Lung (tissue), 11 donors: ENCODE measurements at regions not wholly inside any gene's neighbourhood (a gene's known extent, or its start where the extent isn't known, plus 50 kb on each side); places are given as distances from the start of the nearest gene placed in this dataset.

Source experiments
- ATAC-seq: fragments of 200-7000 bp; cut with Tn5 transposase; one replicate; pipeline ENCODE4 v1.9.1; 2020; ENCODE audit warnings: moderate number of reproducible peaks; ENCODE audit not compliant: insufficient read depth, low FRiP score
- DNase-seq, 3 donors: peaks; one replicate each; pipeline ENCODE4 v3.0.0-alpha.2; 2013 to 2017
- H3K27ac ChIP-seq, 2 donors: one replicate each; pipeline ENCODE4 v1.5.1; 2013; ENCODE audit warnings: mild to moderate bottlenecking in 2 of 2, moderate library complexity in 2 of 2, control low read depth in 1 of 2, inconsistent platforms in 1 of 2, low read depth in 1 of 2, low read length in 1 of 2
- H3K27me3 ChIP-seq, 3 donors: one replicate each; pipeline ENCODE4 v1.5.1; 2013; ENCODE audit warnings: low read length in 2 of 3; ENCODE audit not compliant: control insufficient read depth in 3 of 3, insufficient read depth in 3 of 3
- H3K36me3 ChIP-seq, 4 donors: one replicate each; pipeline ENCODE4 v1.5.1; 2013; ENCODE audit warnings: low read length in 4 of 4, mild to moderate bottlenecking in 1 of 4, moderate library complexity in 1 of 4; ENCODE audit not compliant: control insufficient read depth in 4 of 4, insufficient read depth in 4 of 4
- H3K4me1 ChIP-seq, 5 donors: one replicate each; pipeline ENCODE4 v1.5.1; 2013; ENCODE audit warnings: low read length in 5 of 5, mild to moderate bottlenecking in 2 of 5, moderate library complexity in 1 of 5; ENCODE audit not compliant: control insufficient read depth in 5 of 5, insufficient read depth in 5 of 5
- H3K4me3 ChIP-seq: one replicate; pipeline ENCODE4 v1.5.1; 2013; ENCODE audit warnings: mild to moderate bottlenecking, control low read depth, moderate library complexity
- H3K9ac ChIP-seq, 2 donors: one replicate each; pipeline ENCODE4 v1.5.1; 2013; ENCODE audit warnings: low read length in 2 of 2, control low read depth in 1 of 2; ENCODE audit not compliant: insufficient read depth in 1 of 2
- H3K9me3 ChIP-seq, 4 donors: one replicate each; pipeline ENCODE4 v1.5.1; 2013; ENCODE audit warnings: low read length in 3 of 4, mild to moderate bottlenecking in 1 of 4, moderate library complexity in 1 of 4; ENCODE audit not compliant: control insufficient read depth in 4 of 4, insufficient read depth in 3 of 4
- WGBS, 2 donors: extraction: QIAGEN DNeasy Blood & Tissue Kit; methylation state at CpG; one replicate each; pipeline ENCODE4 v1.1.7; 2013; 5-methylcytosine and 5-hydroxymethylcytosine counted together
- TF ChIP-seq, protein P1 (sequence below): IDR thresholded peaks from 2 replicates; pipeline ENCODE4 v1.5.1; 2012; ENCODE audit warnings: mild to moderate bottlenecking; ENCODE audit errors: control extremely low read depth, extremely low read depth
- donor health status: control.
- donor health status: control.
- donor health status: Bipolar disorder and iron deficiency.
- donor health status: healthy.
- donor health status: DM: yes; HTN: yes; CAD: no.

DNA sequence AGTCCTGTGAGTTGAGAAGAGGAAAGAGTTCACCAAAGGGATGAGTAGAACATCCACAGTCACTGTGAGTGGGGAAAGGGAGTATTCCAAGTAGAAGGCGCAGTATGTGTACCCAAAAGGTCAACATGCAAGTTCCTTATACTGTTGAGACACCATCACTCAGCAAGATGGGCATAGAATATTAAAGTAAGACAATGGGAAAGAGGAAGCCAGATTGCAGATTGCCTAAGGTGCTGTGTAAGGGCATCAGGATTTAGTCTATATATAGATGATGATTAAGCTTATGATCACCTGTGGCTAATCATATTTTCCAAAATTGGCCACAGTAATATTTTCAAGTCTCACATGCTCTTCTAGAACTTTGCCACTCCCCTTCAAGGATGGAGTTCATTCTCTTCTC lies 120.1 kb upstream of the CAMK1G start:
- no peak overlapping the region for H3K4me3 ChIP-seq
- no peak for DNase-seq
- H3K36me3 ChIP-seq = no peaks in the 10 kb centered on the region
- no peaks in the 10 kb centered on the region for H3K27me3 ChIP-seq
- H3K9ac ChIP-seq = no peak overlapping the region
- H3K9me3 ChIP-seq = peaks cover 0 to 7% (median 2%) of the 10 kb centered on the region in 4 donors
- ATAC-seq = no peak
- no peaks in the 10 kb centered on the region for H3K4me1 ChIP-seq
- TF ChIP-seq, protein P1, sequence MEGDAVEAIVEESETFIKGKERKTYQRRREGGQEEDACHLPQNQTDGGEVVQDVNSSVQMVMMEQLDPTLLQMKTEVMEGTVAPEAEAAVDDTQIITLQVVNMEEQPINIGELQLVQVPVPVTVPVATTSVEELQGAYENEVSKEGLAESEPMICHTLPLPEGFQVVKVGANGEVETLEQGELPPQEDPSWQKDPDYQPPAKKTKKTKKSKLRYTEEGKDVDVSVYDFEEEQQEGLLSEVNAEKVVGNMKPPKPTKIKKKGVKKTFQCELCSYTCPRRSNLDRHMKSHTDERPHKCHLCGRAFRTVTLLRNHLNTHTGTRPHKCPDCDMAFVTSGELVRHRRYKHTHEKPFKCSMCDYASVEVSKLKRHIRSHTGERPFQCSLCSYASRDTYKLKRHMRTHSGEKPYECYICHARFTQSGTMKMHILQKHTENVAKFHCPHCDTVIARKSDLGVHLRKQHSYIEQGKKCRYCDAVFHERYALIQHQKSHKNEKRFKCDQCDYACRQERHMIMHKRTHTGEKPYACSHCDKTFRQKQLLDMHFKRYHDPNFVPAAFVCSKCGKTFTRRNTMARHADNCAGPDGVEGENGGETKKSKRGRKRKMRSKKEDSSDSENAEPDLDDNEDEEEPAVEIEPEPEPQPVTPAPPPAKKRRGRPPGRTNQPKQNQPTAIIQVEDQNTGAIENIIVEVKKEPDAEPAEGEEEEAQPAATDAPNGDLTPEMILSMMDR = no peak
- H3K27ac ChIP-seq = no peak overlapping the region
- 91 to 92% methylated on average over 1 of the region's 1 CpG for WGBS, 2 donors

DNA sequence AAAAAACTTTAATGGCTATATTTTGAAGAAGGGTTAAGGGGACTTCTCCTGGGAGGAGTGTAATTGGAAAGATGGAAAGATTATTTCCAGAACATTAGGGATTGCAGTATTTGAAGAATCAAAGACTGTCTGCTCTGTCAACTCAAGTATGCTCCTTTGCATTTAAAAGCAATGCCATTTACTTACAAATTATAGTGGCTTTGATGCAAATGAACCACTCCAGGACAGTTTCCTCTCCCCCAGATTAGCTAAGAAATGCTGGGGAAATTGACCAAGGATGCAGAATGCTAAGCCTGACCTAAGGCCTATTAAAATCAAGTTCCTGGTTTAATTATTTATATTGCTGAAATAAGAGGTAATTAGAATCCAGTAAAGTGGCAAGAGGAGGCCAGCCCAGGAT lies 110.5 kb upstream of the CAMK1G start:
- no peak overlapping the region for H3K9ac ChIP-seq
- no peak overlapping the region for H3K27ac ChIP-seq
- DNase-seq (no peak), ATAC-seq (no peak)
- no peak overlapping the region for H3K4me3 ChIP-seq
- TF ChIP-seq, protein P1 = no peak
- peaks cover 0 to 4% (median 0%) of the 10 kb centered on the region in 5 donors for H3K4me1 ChIP-seq
- no peaks in the 10 kb centered on the region for H3K27me3 ChIP-seq
- no peaks in the 10 kb centered on the region for H3K36me3 ChIP-seq
- peaks cover 0 to 6% (median under 1%) of the 10 kb centered on the region in 4 donors for H3K9me3 ChIP-seq

DNA sequence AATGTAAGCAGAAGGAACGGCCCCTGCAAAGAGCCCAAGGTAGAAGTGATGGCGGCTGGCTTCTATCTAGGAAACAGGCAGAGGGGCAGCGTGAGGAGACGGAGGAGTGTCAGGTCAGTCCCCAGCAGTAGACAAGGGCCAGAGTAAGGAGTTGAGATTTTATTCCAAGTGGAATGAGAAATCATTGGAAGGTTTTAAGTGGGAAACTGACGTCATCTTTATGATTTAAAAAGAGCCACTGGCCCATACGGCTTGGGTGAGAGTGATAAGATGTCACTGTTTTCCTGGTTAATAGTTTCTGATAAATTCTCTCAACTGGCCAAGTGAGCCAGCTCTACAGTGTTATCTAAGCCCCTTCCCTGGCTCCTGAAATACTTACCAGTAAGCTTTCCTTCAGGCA lies 103.2 kb upstream of the CAMK1G start:
- WGBS, 2 donors = 84 to 90% methylated on average over 6 of the region's 6 CpGs
- Histone ChIP-seq H3K4me1 (peaks cover 0 to 3% (median 0%) of the 10 kb centered on the region in 5 donors), H3K9me3 (no peaks in the 10 kb centered on the region), H3K9ac (no peak overlapping the region), H3K27ac (no peak overlapping the region), H3K27me3 (no peaks in the 10 kb centered on the region), H3K4me3 (no peak overlapping the region), H3K36me3 (no peaks in the 10 kb centered on the region)
- no peak for DNase-seq
- no peak for ATAC-seq
- TF ChIP-seq, protein P1 = no peak

- DNase-seq = no peak
- TF ChIP-seq, protein P1 = no peak
- Histone ChIP-seq H3K9ac (no peak overlapping the region), H3K4me3 (no peak overlapping the region), H3K27ac (no peak overlapping the region), H3K27me3 (no peaks in the 10 kb centered on the region), H3K36me3 (no peaks in the 10 kb centered on the region), H3K9me3 (peaks cover 0 to 2% (median 0%) of the 10 kb centered on the region in 4 donors), H3K4me1 (no peaks in the 10 kb centered on the region)
- WGBS, 2 donors = 80 to 94% methylated on average over 4 of the region's 4 CpGs
- no peak for ATAC-seq
These were observed 99.8 kb upstream of the CAMK1G start for GRCh38 chr1:209483691-209484090.
